Neutrophil (primary cell): ENCODE measurements at regions not wholly inside any gene's neighbourhood (a gene's known extent, or its start where the extent isn't known, plus 50 kb on each side); places are given as distances from the start of the nearest gene placed in this dataset.

Experiments
- H3K27ac ChIP-seq: fragments of 200-600 bp; sonication (generic); 2 replicates; pipeline ENCODE4 v1.5.1; 2016; ENCODE audit warnings: mild to moderate bottlenecking, moderate library complexity
- H3K27me3 ChIP-seq: fragments of 200-600 bp; sonication (generic); 2 replicates; pipeline ENCODE4 v1.6.0; 2016; ENCODE audit warnings: mild to moderate bottlenecking
- H3K36me3 ChIP-seq: fragments of 200-600 bp; sonication (generic); 2 replicates; pipeline ENCODE4 v1.5.1; 2017
- H3K4me1 ChIP-seq, 2 experiments: fragments of 200-600 bp in 1 of 2; sonication (generic) in 1 of 2; 1 replicate in 1 of 2; 2 replicates in 1 of 2; pipeline versions ENCODE4 v1.5.1 to v1.6.1; 2013 to 2016; ENCODE audit warnings: low read depth in 1 of 2, low read length in 1 of 2, mild to moderate bottlenecking in 1 of 2, moderate library complexity in 1 of 2; ENCODE audit not compliant: control insufficient read depth in 1 of 2, insufficient read depth in 1 of 2
- H3K4me3 ChIP-seq, 2 experiments: fragments of 200-600 bp in 1 of 2; sonication (generic) in 1 of 2; 1 replicate in 1 of 2; 2 replicates in 1 of 2; pipeline ENCODE4 v1.5.1; 2013 to 2016; ENCODE audit warnings: low read depth in 1 of 2, low read length in 1 of 2, mild to moderate bottlenecking in 1 of 2, moderate library complexity in 1 of 2
- H3K9me3 ChIP-seq: fragments of 200-600 bp; sonication (generic); 2 replicates; pipeline ENCODE4 v1.5.1; 2016
- TF ChIP-seq, protein P1 (sequence below): fragments of 200-600 bp; sonication (generic); IDR thresholded peaks from 2 replicates; pipeline ENCODE4 v1.5.1; 2016; ENCODE audit warnings: antibody characterized with exemption

DNA sequence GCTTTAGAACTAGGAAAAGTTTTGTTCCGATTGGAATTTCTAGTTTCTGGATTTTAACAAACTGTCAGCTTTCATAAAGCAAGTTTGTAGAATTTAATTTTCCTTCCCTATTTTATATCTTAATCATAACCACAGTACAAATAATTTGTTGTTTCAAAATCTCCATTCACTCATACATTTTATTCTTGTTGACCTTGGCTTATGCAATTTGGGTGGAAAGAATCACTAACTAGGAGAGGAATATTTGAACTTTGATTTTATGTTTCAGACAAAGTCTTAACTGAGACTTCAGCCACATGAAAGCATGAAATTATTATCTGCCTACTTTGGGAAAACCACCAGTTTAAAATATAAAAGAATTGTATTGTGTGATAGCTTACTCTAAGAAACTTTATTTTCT is 427.9 kb downstream of the SPRY1 start:
- no peaks in the 10 kb centered on the region for H3K4me1 ChIP-seq
- TF ChIP-seq, protein P1, sequence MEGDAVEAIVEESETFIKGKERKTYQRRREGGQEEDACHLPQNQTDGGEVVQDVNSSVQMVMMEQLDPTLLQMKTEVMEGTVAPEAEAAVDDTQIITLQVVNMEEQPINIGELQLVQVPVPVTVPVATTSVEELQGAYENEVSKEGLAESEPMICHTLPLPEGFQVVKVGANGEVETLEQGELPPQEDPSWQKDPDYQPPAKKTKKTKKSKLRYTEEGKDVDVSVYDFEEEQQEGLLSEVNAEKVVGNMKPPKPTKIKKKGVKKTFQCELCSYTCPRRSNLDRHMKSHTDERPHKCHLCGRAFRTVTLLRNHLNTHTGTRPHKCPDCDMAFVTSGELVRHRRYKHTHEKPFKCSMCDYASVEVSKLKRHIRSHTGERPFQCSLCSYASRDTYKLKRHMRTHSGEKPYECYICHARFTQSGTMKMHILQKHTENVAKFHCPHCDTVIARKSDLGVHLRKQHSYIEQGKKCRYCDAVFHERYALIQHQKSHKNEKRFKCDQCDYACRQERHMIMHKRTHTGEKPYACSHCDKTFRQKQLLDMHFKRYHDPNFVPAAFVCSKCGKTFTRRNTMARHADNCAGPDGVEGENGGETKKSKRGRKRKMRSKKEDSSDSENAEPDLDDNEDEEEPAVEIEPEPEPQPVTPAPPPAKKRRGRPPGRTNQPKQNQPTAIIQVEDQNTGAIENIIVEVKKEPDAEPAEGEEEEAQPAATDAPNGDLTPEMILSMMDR, result no peak
- no peaks in the 10 kb centered on the region for H3K36me3 ChIP-seq
- no peak overlapping the region for H3K27ac ChIP-seq
- no peak overlapping the region for H3K4me3 ChIP-seq
- no peaks in the 10 kb centered on the region for H3K9me3 ChIP-seq
- no peaks in the 10 kb centered on the region for H3K27me3 ChIP-seq

DNA sequence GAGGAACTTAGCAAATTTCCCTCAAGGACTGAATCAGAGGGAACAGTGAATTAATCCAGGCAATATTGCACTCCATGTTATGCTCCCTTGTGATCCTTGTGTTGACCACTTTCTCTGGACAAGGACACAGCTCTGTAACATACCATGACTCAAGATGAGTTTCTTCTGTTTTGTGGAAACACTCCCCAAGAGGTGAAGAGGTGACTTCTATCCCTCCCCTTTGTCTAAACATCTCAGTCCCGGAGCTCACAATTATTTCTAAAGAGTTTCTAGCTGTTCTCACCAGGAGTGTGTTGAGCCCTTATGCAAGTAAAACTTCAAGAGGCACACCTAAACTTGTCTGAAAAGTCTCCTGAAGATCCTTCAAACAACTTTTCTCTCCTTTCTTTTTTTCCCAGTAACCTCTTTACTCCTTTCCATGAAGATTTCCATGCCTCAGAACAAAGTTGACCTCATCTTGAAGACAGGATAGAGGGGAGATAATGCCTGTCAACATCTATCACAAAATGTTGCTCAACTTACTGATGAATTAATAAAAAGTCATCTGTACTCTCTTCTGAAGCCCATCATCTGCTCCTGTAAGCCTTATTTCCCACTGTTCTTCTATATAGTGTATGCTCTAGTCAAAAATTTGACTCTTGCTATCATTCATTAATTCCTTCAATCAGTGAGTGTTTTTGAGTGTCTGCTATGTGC is 429.1 kb downstream of the SPRY1 start:
- TF ChIP-seq, protein P1, result no peak
- no peaks in the 10 kb centered on the region for H3K4me1 ChIP-seq
- no peaks in the 10 kb centered on the region for H3K9me3 ChIP-seq
- no peaks in the 10 kb centered on the region for H3K36me3 ChIP-seq
- H3K4me3 ChIP-seq, result no peak overlapping the region
- no peak overlapping the region for H3K27ac ChIP-seq
- no peaks in the 10 kb centered on the region for H3K27me3 ChIP-seq

DNA sequence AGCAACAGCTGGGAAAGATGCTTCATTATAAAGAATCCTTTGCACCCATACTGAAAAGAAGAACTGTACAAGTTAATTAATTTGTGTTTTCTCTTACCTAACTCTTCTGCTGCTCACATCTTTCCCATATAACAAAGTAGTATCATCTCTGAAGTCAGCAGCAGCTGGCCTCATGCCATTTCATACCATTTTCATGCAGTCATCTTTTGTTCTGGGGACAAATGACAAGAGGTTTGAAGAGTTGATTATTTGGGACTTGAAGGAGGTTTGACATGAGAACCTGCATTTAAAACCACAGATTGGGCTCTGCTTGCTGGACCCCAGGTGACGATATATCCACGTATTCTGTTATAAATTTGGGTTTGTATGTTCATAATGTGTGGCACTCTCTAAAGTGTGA is 430.3 kb downstream of the SPRY1 start:
- TF ChIP-seq, protein P1, result no peak
- Histone ChIP-seq H3K4me1 (no peaks in the 10 kb centered on the region), H3K36me3 (no peaks in the 10 kb centered on the region), H3K4me3 (no peak overlapping the region), H3K9me3 (no peaks in the 10 kb centered on the region), H3K27me3 (no peaks in the 10 kb centered on the region), H3K27ac (no peak overlapping the region)

DNA sequence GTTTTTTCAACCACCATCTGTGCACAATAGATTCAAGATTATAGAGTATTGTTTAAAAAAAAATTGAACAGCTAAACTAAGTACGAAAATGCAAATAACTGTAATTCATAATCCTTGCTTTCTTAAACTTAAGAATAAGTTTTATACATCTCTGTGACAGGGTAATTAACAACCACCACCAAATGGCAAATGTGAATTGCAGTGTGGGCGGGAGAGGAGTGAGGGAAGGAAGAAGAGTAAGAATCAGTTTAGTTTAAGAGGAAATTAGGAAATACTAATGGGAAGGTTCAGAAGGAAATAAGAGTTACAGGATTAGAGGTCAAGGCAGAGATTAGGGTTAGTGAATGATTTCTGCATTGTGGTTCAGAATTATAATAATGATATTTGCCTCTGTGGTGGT is 430.9 kb downstream of the SPRY1 start:
- Histone ChIP-seq H3K4me1 (no peaks in the 10 kb centered on the region), H3K9me3 (no peaks in the 10 kb centered on the region), H3K36me3 (no peaks in the 10 kb centered on the region), H3K27ac (no peak overlapping the region), H3K27me3 (no peaks in the 10 kb centered on the region), H3K4me3 (no peak overlapping the region)
- TF ChIP-seq, protein P1, result no peak

DNA sequence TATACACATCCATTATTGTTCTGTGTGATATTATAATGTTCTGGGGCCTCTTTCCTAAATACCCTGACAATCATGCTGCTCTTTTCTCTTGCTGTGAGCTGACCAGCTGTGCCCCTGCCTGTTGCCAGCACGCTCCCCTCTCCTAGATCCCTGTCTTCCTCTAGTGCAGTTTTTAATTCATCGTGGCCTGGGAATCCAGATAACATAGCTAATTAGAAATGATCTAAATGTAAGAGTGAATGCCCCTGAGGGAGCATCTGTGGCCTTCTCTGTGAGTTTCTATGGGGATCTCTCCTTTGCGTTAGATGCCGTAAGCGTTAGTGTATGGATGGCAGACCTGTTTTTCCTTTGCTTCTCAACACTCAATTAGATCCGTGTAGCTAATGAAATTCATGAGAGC is 434.3 kb downstream of the SPRY1 start:
- TF ChIP-seq, protein P1, result no peak
- H3K27ac ChIP-seq, result no peak overlapping the region

More for the DNA sequence above, 434.3 kb downstream of the SPRY1 start:
- no peaks in the 10 kb centered on the region for H3K36me3 ChIP-seq
- H3K9me3 ChIP-seq, result no peaks in the 10 kb centered on the region
- no peak overlapping the region for H3K4me3 ChIP-seq
- no peaks in the 10 kb centered on the region for H3K27me3 ChIP-seq
- no peaks in the 10 kb centered on the region for H3K4me1 ChIP-seq
